Panc1 (cell line): ENCODE measurements at regions not wholly inside any gene's neighbourhood (a gene's known extent, or its start where the extent isn't known, plus 50 kb on each side); places are given as distances from the start of the nearest gene placed in this dataset.

Source experiments
- ATAC-seq: fragments of 200-7000 bp; cut with Tn5 transposase; 2 replicates; pipeline ENCODE4 v1.9.1; 2020; ENCODE audit warnings: mild to moderate bottlenecking, moderate library complexity
- BruUV-seq: library from RNA; stranded (reverse); fragments of 400-500 nt; replicated peaks from 2 replicates; lab custom pipeline; 2021; lab: Mats Ljungman, UMichigan
- CTCF ChIA-PET: fragments of 300-600 bp; sonication (Branson Sonifier 250); formaldehyde crosslinking; loops from one replicate; lab custom pipeline; 2022; ENCODE audit warnings: antibody characterized with exemption; lab: Charles Lee
- POLR2A ChIA-PET: fragments of 300-600 bp; sonication (Branson Sonifier 250); formaldehyde crosslinking; loops from one replicate; lab custom pipeline; 2022; ENCODE audit warnings: antibody characterized with exemption; lab: Charles Lee
- DNase-seq: peaks from one replicate; pipeline ENCODE4 v3.0.0-alpha.2; 2010; ENCODE audit warnings: low read depth, low spot score
- H3K27ac ChIP-seq: 2 replicates; pipeline ENCODE4 v1.5.1; 2011; ENCODE audit warnings: mild to moderate bottlenecking, low read length, inconsistent platforms
- H3K27me3 ChIP-seq: fragments of 200-500 bp; sonication (Bioruptor generic); 2 replicates; pipeline ENCODE4 v1.6.0; 2014; ENCODE audit warnings: low read length, inconsistent platforms; ENCODE audit not compliant: control insufficient read depth, insufficient read depth
- H3K36me3 ChIP-seq: fragments of 200-500 bp; sonication (Bioruptor generic); 2 replicates; pipeline ENCODE4 v1.5.1; 2014; ENCODE audit warnings: inconsistent platforms, mild to moderate bottlenecking, low read length, moderate library complexity; ENCODE audit not compliant: control insufficient read depth, insufficient read depth
- H3K4me1 ChIP-seq: 2 replicates; pipeline ENCODE4 v1.5.1; 2011; ENCODE audit warnings: inconsistent platforms, mild to moderate bottlenecking, low read length, moderate library complexity; ENCODE audit not compliant: control insufficient read depth, insufficient read depth
- H3K4me3 ChIP-seq, 2 experiments: 2 replicates each; pipeline ENCODE4 v1.5.1; 2011 to 2012; ENCODE audit warnings: low read depth in 2 of 2, low read length in 2 of 2, mild to moderate bottlenecking in 2 of 2, inconsistent platforms in 1 of 2, moderate library complexity in 1 of 2
- H3K9me3 ChIP-seq: fragments of 200-500 bp; sonication (Bioruptor generic); 2 replicates; pipeline ENCODE4 v1.5.1; 2014; ENCODE audit warnings: low read depth, mild to moderate bottlenecking, inconsistent platforms, low read length, moderate library complexity; ENCODE audit not compliant: control insufficient read depth, insufficient read depth
- CTCF ChIP-seq: fragments of 450-650 bp; IDR thresholded peaks from 2 replicates; pipeline ENCODE4 v1.5.1; 2017; ENCODE audit warnings: mild to moderate bottlenecking
- POLR2AphosphoS5 ChIP-seq: IDR thresholded peaks from 2 replicates; pipeline ENCODE4 v1.6.1; 2012; ENCODE audit warnings: mild to moderate bottlenecking, low read depth, low read length, moderate library complexity
- REST ChIP-seq, 2 experiments: IDR thresholded peaks; 2 replicates each; pipeline ENCODE4 v1.6.1; 2011 to 2012; ENCODE audit warnings: low read depth in 2 of 2, control low read depth in 1 of 2, low read length in 1 of 2, mild to moderate bottlenecking in 1 of 2, moderate library complexity in 1 of 2; ENCODE audit not compliant: insufficient read depth in 1 of 2
- SIN3A ChIP-seq: IDR thresholded peaks from 2 replicates; pipeline ENCODE4 v1.6.1; 2012; ENCODE audit warnings: low read depth, mild to moderate bottlenecking, low read length, moderate library complexity, borderline replicate concordance; ENCODE audit not compliant: insufficient read depth
- TCF7L2 ChIP-seq: IDR thresholded peaks from 2 replicates; pipeline ENCODE4 v1.6.1; 2011; ENCODE audit warnings: mild to moderate bottlenecking, low read depth, low read length, inconsistent platforms
- in situ Hi-C: cut with HindIII; loops from 2 replicates; pipeline ENCODE4 v1.10.0; 2016; ENCODE audit warnings: low sequenced_read_pairs, low pct_unique_long_range_greater_than_20kb
- intact Hi-C: fragments of 100-400 bp; cut with micrococcal nuclease; formaldehyde crosslinking; loops from one replicate; pipeline ENCODE4 v1.10.0; 2022; ENCODE audit not compliant: unreplicated experiment

GRCh38 chr3:159371961-159372360 lies 570.1 kb downstream of the MFSD1 start:
- in situ Hi-C loops (no loop called here), intact Hi-C loops (no loop called here)
- Histone ChIP-seq H3K36me3 (no peaks in the 10 kb centered on the region), H3K4me1 (no peaks in the 10 kb centered on the region), H3K9me3 (no peaks in the 10 kb centered on the region), H3K27me3 (no peaks in the 10 kb centered on the region), H3K27ac (no peak overlapping the region), H3K4me3 (no peak overlapping the region)
- TF ChIP-seq TCF7L2: no peak
- TF ChIP-seq POLR2AphosphoS5: no peak
- TF ChIP-seq REST (IDR thresholded peaks at IDR 0.05; ENCODE audit: insufficient read depth in 1 of 2, low read depth in 2 of 2, low read length in 1 of 2): no peak
- TF ChIP-seq CTCF: no peak
- TF ChIP-seq SIN3A: no peak
- DNase-seq: no peak
- POLR2A ChIA-PET: no interaction called here
- BruUV-seq: no TSS peak
- ATAC-seq: no peak
- CTCF ChIA-PET: no interaction called here

- ATAC-seq (no peak), DNase-seq (no peak)
- no peaks in the 10 kb centered on the region for H3K36me3 ChIP-seq
- no peaks in the 10 kb centered on the region for H3K9me3 ChIP-seq
- BruUV-seq: no TSS peak
- CTCF ChIA-PET: no interaction called here
- in situ Hi-C loops: no loop called here
- no peaks in the 10 kb centered on the region for H3K4me1 ChIP-seq
- H3K4me3 ChIP-seq: no peak overlapping the region
- intact Hi-C loops: no loop called here
- POLR2A ChIA-PET: no interaction called here
- no peak overlapping the region for H3K27ac ChIP-seq
- TF ChIP-seq TCF7L2 (no peak), REST (IDR thresholded peaks at IDR 0.05; ENCODE audit: insufficient read depth in 1 of 2, low read depth in 2 of 2, low read length in 1 of 2) (no peak), SIN3A (no peak), POLR2AphosphoS5 (no peak), CTCF (no peak)
- no peaks in the 10 kb centered on the region for H3K27me3 ChIP-seq
Observed at GRCh38 chr3:159378396-159379194, 576.7 kb downstream of the MFSD1 start.
